IPS DF 4.7 (cell line): ENCODE measurements at regions not wholly inside any gene's neighbourhood (a gene's known extent, or its start where the extent isn't known, plus 50 kb on each side); places are given as distances from the start of the nearest gene placed in this dataset.

ENCODE experiments used
- DNase-seq: peaks from one replicate; pipeline ENCODE4 v3.0.0-alpha.2; 2013; ENCODE audit warnings: low spot score; ENCODE audit errors: extremely low read depth

GRCh38 chr1:87914396-87914795, 585.7 kb downstream of the LMO4 start:
- DNase-seq: no peak

DNA sequence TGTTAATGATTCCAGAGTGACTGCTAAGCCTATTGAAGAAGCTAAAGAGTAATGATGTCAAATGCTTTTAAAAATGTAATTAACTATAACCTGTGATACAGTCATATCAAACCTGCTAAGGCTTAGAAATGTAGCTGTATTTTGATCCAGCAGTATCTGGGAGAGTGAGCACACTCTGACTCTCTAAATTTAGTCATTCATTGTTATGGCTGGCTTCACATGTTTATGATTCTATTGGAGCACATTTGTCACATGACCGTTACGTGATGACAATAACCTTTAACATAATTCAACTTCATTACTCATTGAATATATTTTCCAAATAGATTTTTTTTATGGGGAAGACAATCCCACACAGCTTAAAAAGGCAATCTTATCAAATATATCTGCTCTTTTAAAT, 587.1 kb downstream of the LMO4 start:
- DNase-seq: no peak

DNA sequence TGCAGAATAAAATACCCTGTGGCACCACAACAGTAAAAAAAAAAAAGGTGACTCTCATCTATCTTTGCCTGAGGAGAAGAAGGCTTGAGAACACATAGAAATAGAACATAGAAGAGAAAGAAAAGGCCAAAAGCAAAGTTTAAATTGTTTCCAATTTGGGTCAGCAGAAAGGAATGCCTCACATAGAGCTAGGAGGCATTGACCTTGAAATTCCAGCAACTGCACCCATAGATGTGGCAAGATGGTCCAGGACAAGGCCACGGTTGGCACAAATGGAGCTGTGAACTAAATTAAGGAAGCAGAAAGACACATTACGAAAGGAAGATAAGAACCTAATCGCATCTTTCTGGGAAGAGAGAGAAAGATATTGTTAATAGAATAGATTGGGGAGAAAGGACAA, 588.3 kb downstream of the LMO4 start:
- no peak for DNase-seq

DNA sequence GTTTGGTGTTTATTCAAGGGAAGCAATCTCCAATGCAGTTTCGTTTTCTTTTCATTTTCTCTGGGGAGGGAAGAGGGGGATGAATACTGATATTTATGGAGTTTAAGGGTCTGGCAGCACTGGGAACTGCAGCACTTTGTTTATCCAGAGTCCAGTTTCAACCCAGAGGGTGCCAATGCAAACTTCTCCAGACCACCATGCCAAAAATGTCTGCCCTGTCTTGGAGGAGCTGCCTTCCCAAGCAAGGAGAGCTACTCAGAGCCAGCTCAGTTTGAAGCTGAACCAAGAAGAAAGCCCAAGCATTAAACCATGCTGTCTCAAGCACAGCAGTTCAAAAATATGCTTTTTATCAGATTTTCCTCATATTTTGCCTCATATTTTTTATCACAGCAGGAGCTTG, 589.7 kb downstream of the LMO4 start:
- DNase-seq: no peak

- no peak for DNase-seq
Measured at GRCh38 chr1:87922885-87923284, 594.2 kb downstream of the LMO4 start.

GRCh38 chr1:87926131-87926830, 597.6 kb downstream of the LMO4 start:
- DNase-seq: no peak

GRCh38 chr1:87926921-87927320, 598.2 kb downstream of the LMO4 start:
- no peak for DNase-seq

DNA sequence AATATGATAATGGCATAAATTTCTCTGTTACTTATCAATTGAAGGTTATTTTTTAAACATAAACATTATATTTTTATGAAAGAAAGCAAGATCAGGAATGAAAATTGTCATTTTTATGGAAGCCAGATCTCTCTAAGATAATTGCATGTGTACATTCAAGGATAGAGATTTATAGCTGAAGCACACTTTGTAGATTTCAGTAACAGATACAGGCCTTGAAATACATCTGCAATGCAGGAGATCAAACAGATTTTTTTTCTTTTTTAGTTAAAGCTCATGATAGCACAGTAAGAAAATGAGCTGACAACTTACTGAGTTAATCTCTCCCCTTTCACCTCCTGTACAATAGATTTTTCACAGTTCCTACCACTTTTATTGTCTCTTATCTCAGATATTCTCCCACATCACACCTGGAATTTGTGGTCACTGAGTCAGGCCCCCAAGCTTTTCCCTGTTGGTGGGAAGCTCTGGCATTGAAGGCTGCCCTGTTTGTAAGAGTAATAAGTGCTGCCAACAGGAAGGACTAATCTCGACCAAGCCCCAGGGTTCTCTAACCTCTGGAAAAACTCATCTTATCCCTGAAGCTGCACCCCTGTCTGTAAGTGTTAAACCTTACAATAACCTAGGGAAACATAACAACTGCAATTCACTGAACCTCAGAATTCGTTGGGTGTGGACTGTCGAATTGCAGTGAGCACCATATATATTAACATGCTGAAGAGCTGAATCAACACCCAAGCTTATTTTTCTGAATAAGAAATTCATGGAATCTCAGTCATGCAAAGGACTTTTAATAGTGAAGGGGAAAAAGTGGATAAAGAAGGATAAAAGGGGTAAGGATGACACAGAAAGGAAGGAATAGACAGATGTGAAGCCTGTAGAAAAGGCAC, 599.0 kb downstream of the LMO4 start:
- no peak for DNase-seq

GRCh38 chr1:87928623-87929022, 599.9 kb downstream of the LMO4 start:
- no peak for DNase-seq

- no peak for DNase-seq
Measured at GRCh38 chr1:87929906-87930305, 601.2 kb downstream of the LMO4 start.

GRCh38 chr1:87930796-87931195, 602.1 kb downstream of the LMO4 start:
- DNase-seq: no peak

DNA sequence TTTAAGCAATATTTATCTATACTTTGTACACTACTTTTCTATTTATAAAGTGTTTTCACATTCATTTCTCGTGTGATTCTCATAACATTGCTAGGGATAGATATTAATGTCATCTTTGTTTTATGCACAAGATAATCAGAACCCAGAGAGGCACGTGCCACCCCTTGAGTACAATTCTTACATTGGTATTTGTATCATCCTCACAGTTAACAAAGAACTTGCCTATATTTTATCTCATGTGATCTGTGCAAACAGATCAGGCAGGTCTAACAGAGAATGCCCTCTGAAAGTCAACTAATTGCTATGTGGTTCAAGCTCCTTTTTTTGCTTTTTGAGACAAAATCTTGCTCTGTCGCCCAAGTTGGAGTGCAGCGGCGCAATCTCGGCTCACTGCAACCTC, 604.5 kb downstream of the LMO4 start:
- DNase-seq: no peak

DNA sequence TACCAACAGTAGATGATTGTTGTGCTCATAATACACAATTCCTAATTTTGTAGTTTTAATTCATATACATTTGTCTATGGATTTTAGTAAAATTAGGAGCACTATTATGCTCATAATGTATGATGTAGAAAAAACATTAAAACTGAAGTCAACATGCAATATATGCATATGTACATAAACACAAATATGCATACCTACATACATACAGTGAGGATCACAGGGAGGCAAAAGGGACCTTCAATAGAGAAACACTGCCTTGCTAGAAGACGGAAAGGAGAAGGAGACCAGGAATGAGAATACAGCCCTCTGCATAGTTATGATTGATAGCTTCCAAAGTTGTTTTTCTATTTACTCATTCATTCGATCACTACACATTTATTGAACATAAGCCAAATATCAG, 606.5 kb downstream of the LMO4 start:
- DNase-seq: no peak

GRCh38 chr1:87937831-87938395, 609.2 kb downstream of the LMO4 start:
- DNase-seq: no peak

DNA sequence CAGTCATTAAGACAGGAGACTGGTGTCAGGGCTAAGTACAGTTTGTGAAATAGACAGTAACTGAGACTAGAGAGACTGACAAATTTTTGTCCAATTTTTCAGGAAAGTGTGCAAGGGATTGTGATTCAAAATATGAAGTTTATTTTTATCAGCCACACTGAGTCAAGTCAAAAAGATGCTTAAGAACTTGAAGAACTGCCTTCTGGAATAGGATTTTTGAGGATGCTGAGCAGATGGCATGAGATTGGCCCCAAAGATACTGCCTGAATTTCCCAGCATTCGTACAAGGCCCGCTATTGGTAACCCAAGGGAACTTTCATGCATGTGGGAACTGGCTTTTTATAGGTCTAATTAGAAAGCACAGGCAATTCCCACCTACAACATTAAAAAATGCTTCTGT, 610.0 kb downstream of the LMO4 start:
- DNase-seq: no peak

- DNase-seq: no peak
Measured at GRCh38 chr1:87939444-87939843, 610.8 kb downstream of the LMO4 start.

DNA sequence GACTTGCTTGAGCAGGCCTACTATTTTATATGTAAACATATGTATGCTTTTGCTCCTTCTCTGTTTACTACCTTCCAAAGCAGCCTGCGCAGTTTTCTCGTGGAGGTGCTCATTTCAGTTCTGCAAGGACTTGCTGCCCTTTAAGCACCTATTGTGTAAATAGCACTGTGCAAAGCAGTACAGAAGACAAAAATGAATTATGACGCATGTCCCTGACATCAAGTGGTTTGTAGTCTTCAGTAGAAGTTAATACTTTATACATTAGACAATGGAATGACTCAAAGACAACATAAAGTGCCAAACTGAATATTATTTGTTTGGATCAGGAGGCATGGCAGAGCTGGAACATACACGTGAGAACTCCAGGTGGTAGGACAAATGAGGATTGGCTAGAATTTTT, 611.7 kb downstream of the LMO4 start:
- no peak for DNase-seq

DNA sequence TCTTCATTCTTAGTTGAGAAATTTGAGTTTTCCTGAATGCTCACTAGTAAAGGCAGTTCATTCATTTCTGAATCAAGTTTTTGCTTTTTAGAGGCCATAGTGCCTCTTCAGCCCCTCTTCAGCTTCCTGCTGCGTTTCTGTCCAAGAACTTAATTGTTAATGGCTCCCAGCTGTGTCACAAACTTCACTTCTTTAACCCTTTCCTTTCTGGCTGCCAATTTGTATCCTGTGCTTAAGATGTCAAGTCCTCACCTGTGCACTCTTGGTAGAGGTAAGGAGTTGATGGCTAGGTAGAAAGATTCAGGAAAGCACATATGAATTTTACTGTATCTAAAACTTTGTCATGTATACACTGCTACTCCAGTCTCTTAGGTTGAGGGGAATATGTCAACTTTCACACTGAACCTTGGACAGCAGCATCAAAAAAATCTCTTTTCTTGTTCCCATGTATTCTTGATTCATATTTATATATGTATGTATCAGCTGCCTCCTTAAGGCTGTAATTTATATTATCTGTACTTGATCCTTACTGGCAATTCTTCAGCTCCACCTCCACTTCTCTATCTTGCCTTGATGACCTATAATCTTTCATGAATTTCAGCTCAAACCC, 612.8 kb downstream of the LMO4 start:
- DNase-seq: peak; percentile 41

DNA sequence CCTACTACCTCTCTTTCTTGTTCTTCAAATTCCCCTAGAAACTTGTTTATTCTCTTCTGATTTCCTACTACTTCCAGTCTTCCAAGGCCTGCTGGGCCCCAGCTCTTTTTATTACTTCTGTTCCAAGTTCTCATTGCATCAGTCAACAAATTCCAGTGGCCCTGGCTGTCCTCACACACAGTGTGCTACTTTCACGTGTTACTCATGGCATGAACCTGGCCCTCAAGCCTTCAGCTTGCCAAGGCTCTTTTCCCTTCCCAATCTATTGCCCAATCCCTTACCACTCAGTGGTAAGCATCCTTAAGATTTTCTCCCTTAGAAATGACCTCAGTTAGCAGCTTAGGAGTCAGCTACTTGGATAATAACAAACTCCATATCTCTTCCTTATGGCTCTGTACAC, 613.5 kb downstream of the LMO4 start:
- no peak for DNase-seq

- DNase-seq: no peak
Measured at GRCh38 chr1:87949711-87950110, 621.0 kb downstream of the LMO4 start.

GRCh38 chr1:87950369-87950768, 621.7 kb downstream of the LMO4 start:
- DNase-seq: no peak

GRCh38 chr1:87951409-87951808, 622.7 kb downstream of the LMO4 start:
- DNase-seq: no peak
